ENCODE measurements at regions not wholly inside any gene's neighbourhood (a gene's known extent, or its start where the extent isn't known, plus 50 kb on each side); places are given as distances from the start of the nearest gene placed in this dataset.

- CTCF ChIA-PET = interaction anchor here (0.7 to 1.6 kb wide), 6 partner anchors 26 to 488 kb away, joined by 3 to 4 read pairs (median 3); no protein-coding TSS in a partner anchor
- ATAC-seq (no peak), DNase-seq (ENCODE audit: low spot score) (no peak)
- Mint-ChIP-seq H3K36me3 (no peaks in the 10 kb centered on the region), H3K27ac (no peak overlapping the region), H3K9me3 (no peaks in the 10 kb centered on the region), H3K4me1 (no peaks in the 10 kb centered on the region), H3K4me3 (no peak overlapping the region), H3K27me3 (ENCODE audit: low read depth) (peaks cover 11% of the 10 kb centered on the region)
- POLR2A ChIA-PET = no interaction called here
- TF ChIP-seq ZNF121 (CRISPR knock-in tag; IDR thresholded peaks at IDR 0.05) (no peak), KAT7 (CRISPR knock-in tag; IDR thresholded peaks at IDR 0.05; ENCODE audit: borderline replicate concordance) (no peak), ZNF396 (CRISPR knock-in tag; IDR thresholded peaks at IDR 0.05; ENCODE audit: borderline replicate concordance) (no peak), OVOL2 (CRISPR knock-in tag; IDR thresholded peaks at IDR 0.05; ENCODE audit: borderline replicate concordance) (no peak), ATF6 (CRISPR knock-in tag; IDR thresholded peaks at IDR 0.05) (no peak), RORB (CRISPR knock-in tag; IDR thresholded peaks at IDR 0.05) (no peak), ZNF281 (CRISPR knock-in tag; IDR thresholded peaks at IDR 0.05) (no peak), CTCF (IDR thresholded peaks at IDR 0.05) (no peak), AR (CRISPR knock-in tag; IDR thresholded peaks at IDR 0.05) (no peak), TEAD4 (CRISPR knock-in tag; IDR thresholded peaks at IDR 0.05) (no peak), MXD4 (CRISPR knock-in tag; IDR thresholded peaks at IDR 0.05; ENCODE audit: borderline replicate concordance) (no peak), ESRRA (CRISPR knock-in tag; IDR thresholded peaks at IDR 0.05; ENCODE audit: borderline replicate concordance) (no peak)
Observed at GRCh38 chr2:176628438-176628837, 359.2 kb downstream of the MTX2 start.

GRCh38 chr2:176633754-176634153 lies 364.5 kb downstream of the MTX2 start:
- TF ChIP-seq ZNF263 (CRISPR knock-in tag; IDR thresholded peaks at IDR 0.05; ENCODE audit: low read depth) (no peak), ZNF138 (CRISPR knock-in tag; conservative IDR thresholded peaks at IDR 0.05) (no peak), ZNF281 (CRISPR knock-in tag; IDR thresholded peaks at IDR 0.05) (no peak), MLX (CRISPR knock-in tag; IDR thresholded peaks at IDR 0.05) (no peak), ZNF416 (CRISPR knock-in tag; IDR thresholded peaks at IDR 0.05) (no peak), JUN (CRISPR knock-in tag; IDR thresholded peaks at IDR 0.05) (no peak), ZBTB43 (CRISPR knock-in tag; IDR thresholded peaks at IDR 0.05) (no peak), ATF2 (CRISPR knock-in tag; IDR thresholded peaks at IDR 0.05; ENCODE audit: borderline replicate concordance, low read depth) (no peak)
- no peak overlapping the region for H3K27ac Mint-ChIP-seq
- POLR2A ChIA-PET = no interaction called here
- ATAC-seq (no peak), DNase-seq (ENCODE audit: low spot score) (no peak)
- peaks cover 51% of the 10 kb centered on the region for H3K27me3 Mint-ChIP-seq (ENCODE audit: low read depth)
- H3K36me3 Mint-ChIP-seq = no peaks in the 10 kb centered on the region; the same call in 1 of the 2 replicates
- no peak overlapping the region for H3K4me3 Mint-ChIP-seq
- H3K9me3 Mint-ChIP-seq = no peaks in the 10 kb centered on the region
- peaks cover 14% of the 10 kb centered on the region for H3K4me1 Mint-ChIP-seq
- CTCF ChIA-PET = interaction anchor here (0.6 to 2.5 kb wide), 6 partner anchors 20 to 493 kb away, joined by 3 to 12 read pairs (median 4); no protein-coding TSS in a partner anchor

All from WTC11 (cell line).